HG03108 (cell line): ENCODE measurements at regions not wholly inside any gene's neighbourhood (a gene's known extent, or its start where the extent isn't known, plus 50 kb on each side); places are given as distances from the start of the nearest gene placed in this dataset.

Source experiments
- ATAC-seq: cut with Tn5 transposase; IDR thresholded peaks from one replicate; pipeline ENCODE4 v1.9.1; 2021; ENCODE audit warnings: moderate library complexity; ENCODE audit not compliant: unreplicated experiment

GRCh38 chr10:128280271-128280670, 154.0 kb upstream of the MKI67 start:
- no peak for ATAC-seq

GRCh38 chr10:128281343-128281742, 155.1 kb upstream of the MKI67 start:
- ATAC-seq: no peak

GRCh38 chr10:128281861-128282260, 155.6 kb upstream of the MKI67 start:
- no peak for ATAC-seq

- no peak for ATAC-seq
Measured at GRCh38 chr10:128286141-128286761, 160.0 kb upstream of the MKI67 start.

- no peak for ATAC-seq
Measured at GRCh38 chr10:128286762-128287500, 160.7 kb upstream of the MKI67 start.

GRCh38 chr10:128287921-128288320, 161.7 kb upstream of the MKI67 start:
- ATAC-seq: no peak

- ATAC-seq: no peak
Measured at GRCh38 chr10:128289621-128290020, 163.4 kb upstream of the MKI67 start.

- no peak for ATAC-seq
Measured at GRCh38 chr10:128295003-128295402, 168.8 kb upstream of the MKI67 start.

GRCh38 chr10:128296253-128297007, 170.2 kb upstream of the MKI67 start:
- ATAC-seq: no peak

GRCh38 chr10:128297709-128298378, 171.6 kb upstream of the MKI67 start:
- ATAC-seq: no peak

GRCh38 chr10:128298587-128298986, 172.4 kb upstream of the MKI67 start:
- no peak for ATAC-seq

- no peak for ATAC-seq
Measured at GRCh38 chr10:128300290-128300824, 174.1 kb upstream of the MKI67 start.

- ATAC-seq: no peak
Measured at GRCh38 chr10:128301051-128301450, 174.8 kb upstream of the MKI67 start.

- ATAC-seq: no peak
Measured at GRCh38 chr10:128302808-128303207, 176.6 kb upstream of the MKI67 start.

- no peak for ATAC-seq
Measured at GRCh38 chr10:128304271-128304670, 178.0 kb upstream of the MKI67 start.

- no peak for ATAC-seq
Measured at GRCh38 chr10:128305601-128306345, 179.6 kb upstream of the MKI67 start.

GRCh38 chr10:128306535-128306934, 180.3 kb upstream of the MKI67 start:
- ATAC-seq: no peak

GRCh38 chr10:128306966-128307365, 180.7 kb upstream of the MKI67 start:
- no peak for ATAC-seq

- no peak for ATAC-seq
Measured at GRCh38 chr10:128307820-128308219, 181.6 kb upstream of the MKI67 start.

- ATAC-seq: no peak
Measured at GRCh38 chr10:128310971-128311658, 184.9 kb upstream of the MKI67 start.
